HCT116 (cell line): ENCODE measurements at regions not wholly inside any gene's neighbourhood (a gene's known extent, or its start where the extent isn't known, plus 50 kb on each side); places are given as distances from the start of the nearest gene placed in this dataset.

Experiments
- ATAC-seq: fragments of 200-7000 bp; cut with Tn5 transposase; 2 replicates; pipeline ENCODE4 v1.9.1; 2020; ENCODE audit warnings: mild to moderate bottlenecking, moderate library complexity
- BruUV-seq: library from RNA; stranded (reverse); fragments of 400-500 nt; replicated peaks from 2 replicates; lab custom pipeline; 2021; lab: Mats Ljungman, UMichigan
- CTCF ChIA-PET: fragments of 300-600 bp; sonication (Branson Sonifier 250); formaldehyde crosslinking; loops from one replicate; lab custom pipeline; 2021; ENCODE audit warnings: antibody characterized with exemption; lab: Charles Lee
- POLR2A ChIA-PET: fragments of 300-600, 350-600 bp; sonication (Branson Sonifier 250); formaldehyde crosslinking; loops from one replicate; lab custom pipeline; 2021; ENCODE audit warnings: antibody characterized with exemption; lab: Charles Lee
- RAD21 ChIA-PET, 2 experiments: fragments of 300-600 bp; sonication (Branson Sonifier 250); formaldehyde crosslinking; loops; one replicate each; lab custom pipeline; 2023; ENCODE audit warnings: low total read pairs in 2 of 2; ENCODE audit not compliant: uncharacterized antibody in 2 of 2, unreplicated experiment in 2 of 2, low non-redundant PET in 1 of 2; lab: Charles Lee
- DNase-seq: peaks from one replicate; pipeline ENCODE4 v3.0.0-alpha.2; 2010; ENCODE audit warnings: low read depth, low spot score
- H2AFZ ChIP-seq: fragments of 200-600 bp; shearing (Covaris generic), sonication (generic); 2 replicates; pipeline ENCODE4 v1.6.1; 2017; ENCODE audit warnings: low read depth, mixed run types, mixed read lengths, antibody characterized with exemption, low read length; ENCODE audit not compliant: poor library complexity, severe bottlenecking
- H3K27ac ChIP-seq: 2 replicates; pipeline ENCODE4 v1.5.1; 2012; ENCODE audit warnings: low read depth, low read length
- H3K27me3 ChIP-seq: fragments of 200-600 bp; sonication (generic); 2 replicates; pipeline ENCODE4 v1.6.1; 2016; ENCODE audit warnings: mixed run types, low read length, mixed read lengths; ENCODE audit not compliant: insufficient read depth
- H3K36me3 ChIP-seq, 2 experiments: fragments of 200-500 bp in 1 of 2; fragments of 200-600 bp in 1 of 2; sonication (Bioruptor generic) in 1 of 2; sonication (generic) in 1 of 2; 2 replicates each; pipeline versions ENCODE4 v1.5.1 to v1.6.1; 2014 to 2016; ENCODE audit warnings: low read length in 2 of 2, inconsistent platforms in 1 of 2, mixed read lengths in 1 of 2, mixed run types in 1 of 2; ENCODE audit not compliant: insufficient read depth in 2 of 2, control insufficient read depth in 1 of 2
- H3K4me1 ChIP-seq, 2 experiments: fragments of 200-600 bp in 1 of 2; sonication (generic) in 1 of 2; 2 replicates each; pipeline versions ENCODE4 v1.5.1 to v1.6.1; 2012 to 2017; ENCODE audit warnings: low read length in 2 of 2, inconsistent platforms in 1 of 2, mild to moderate bottlenecking in 1 of 2, mixed read lengths in 1 of 2, mixed run types in 1 of 2, moderate library complexity in 1 of 2; ENCODE audit not compliant: insufficient read depth in 2 of 2, control insufficient read depth in 1 of 2
- H3K4me2 ChIP-seq: fragments of 200-600 bp; sonication (generic); 2 replicates; pipeline ENCODE4 v1.6.1; 2017; ENCODE audit warnings: mixed run types, low read length, mixed read lengths
- H3K4me3 ChIP-seq, 2 experiments: fragments of 200-600 bp in 1 of 2; sonication (generic) in 1 of 2; replicated peaks in 1 of 2; 2 replicates each; pipeline ENCODE4 v1.5.1; 2011 to 2016; ENCODE audit warnings: low read length in 2 of 2, control low read depth in 1 of 2, low read depth in 1 of 2, mild to moderate bottlenecking in 1 of 2, mixed read lengths in 1 of 2, mixed run types in 1 of 2
- H3K79me2 ChIP-seq: fragments of 200-600 bp; sonication (generic); 2 replicates; pipeline ENCODE4 v1.6.1; 2017; ENCODE audit warnings: mild to moderate bottlenecking, mixed run types, low read length, moderate library complexity, mixed read lengths; ENCODE audit not compliant: insufficient read depth
- H3K9ac ChIP-seq: fragments of 200-600 bp; sonication (generic); 2 replicates; pipeline ENCODE4 v1.6.1; 2016; ENCODE audit warnings: low read length, mixed read lengths
- H3K9me2 ChIP-seq: fragments of 200-600 bp; sonication (generic), shearing (Covaris generic); 2 replicates; pipeline ENCODE4 v1.6.1; 2017; ENCODE audit warnings: mixed run types, mild to moderate bottlenecking, moderate library complexity; ENCODE audit not compliant: insufficient read depth
- H3K9me3 ChIP-seq, 2 experiments: fragments of 200-500 bp in 1 of 2; fragments of 200-600 bp in 1 of 2; sonication (Bioruptor generic) in 1 of 2; sonication (generic) in 1 of 2; 2 replicates each; pipeline ENCODE4 v1.6.1; 2014 to 2017; ENCODE audit warnings: low read length in 2 of 2, mixed read lengths in 2 of 2, inconsistent platforms in 1 of 2, low read depth in 1 of 2, mild to moderate bottlenecking in 1 of 2, mixed run types in 1 of 2, moderate library complexity in 1 of 2; ENCODE audit not compliant: control insufficient read depth in 1 of 2, insufficient read depth in 1 of 2
- H4K20me1 ChIP-seq: fragments of 200-600 bp; sonication (generic), shearing (Covaris generic); 2 replicates; pipeline ENCODE4 v1.6.1; 2017; ENCODE audit warnings: mixed run types, mild to moderate bottlenecking, moderate library complexity; ENCODE audit not compliant: insufficient read depth
- ATF3 ChIP-seq: IDR thresholded peaks from 2 replicates; pipeline ENCODE4 v1.6.1; 2012
- EGR1 ChIP-seq: IDR thresholded peaks from 2 replicates; pipeline ENCODE4 v1.6.1; 2012; ENCODE audit warnings: low read depth
- ELF1 ChIP-seq: IDR thresholded peaks from 2 replicates; pipeline ENCODE4 v1.6.1; 2012; ENCODE audit warnings: low read depth, borderline replicate concordance
- JUND ChIP-seq: IDR thresholded peaks from 2 replicates; pipeline ENCODE4 v1.6.1; 2012
- POLR2AphosphoS5 ChIP-seq: IDR thresholded peaks from 2 replicates; pipeline ENCODE4 v1.6.1; 2011; ENCODE audit warnings: mild to moderate bottlenecking, low read depth, low read length, moderate library complexity
- RAD21 ChIP-seq: IDR thresholded peaks from 2 replicates; pipeline ENCODE4 v1.6.1; 2012; ENCODE audit warnings: low read depth, mild to moderate bottlenecking
- REST ChIP-seq: IDR thresholded peaks from 2 replicates; pipeline ENCODE4 v1.6.1; 2012; ENCODE audit warnings: low read depth
- SP1 ChIP-seq: IDR thresholded peaks from 2 replicates; pipeline ENCODE4 v1.6.1; 2012; ENCODE audit warnings: low read depth
- TCF7L2 ChIP-seq: IDR thresholded peaks from 2 replicates; pipeline ENCODE4 v1.7.0; 2011; ENCODE audit warnings: borderline replicate concordance, inconsistent platforms; ENCODE audit not compliant: insufficient read depth, insufficient read length; ENCODE audit errors: extremely low read depth
- ZBTB33 ChIP-seq: IDR thresholded peaks from 2 replicates; pipeline ENCODE4 v1.6.1; 2011; ENCODE audit warnings: mild to moderate bottlenecking, low read length, moderate library complexity; ENCODE audit not compliant: insufficient replicate concordance; ENCODE audit errors: extremely low read depth
- ZNF274 ChIP-seq: fragments of 200-500 bp; sonication (Bioruptor generic); IDR thresholded peaks from 2 replicates; pipeline ENCODE4 v1.6.1; 2014; ENCODE audit warnings: mild to moderate bottlenecking, low read depth, low read length, inconsistent platforms
- intact Hi-C: fragments of 100-400 bp; cut with micrococcal nuclease; formaldehyde crosslinking; loops from 2 replicates; pipeline ENCODE4 v1.10.0; 2022

GRCh38 chr2:209049608-209050007, 374.2 kb upstream of the MAP2 start:
- no peaks in the 10 kb centered on the region for H3K27me3 ChIP-seq
- ChIA-PET RAD21 (no interaction called here), POLR2A (no interaction called here), CTCF (no interaction called here)
- intact Hi-C loops = no loop called here
- no peak; the same call in 1 of the 2 replicates for ATAC-seq
- H3K36me3 ChIP-seq = no peaks in the 10 kb centered on the region
- H4K20me1 ChIP-seq = no peaks in the 10 kb centered on the region; the same call in 1 of the 2 replicates
- BruUV-seq = no TSS peak
- TF ChIP-seq SP1 (no peak), TCF7L2 (no peak), ELF1 (no peak), ZBTB33 (no peak), POLR2AphosphoS5 (no peak), ZNF274 (no peak), EGR1 (no peak), JUND (no peak), ATF3 (no peak), REST (no peak), RAD21 (no peak)
- H3K9me2 ChIP-seq = no peaks in the 10 kb centered on the region
- H3K4me1 ChIP-seq = no peaks in the 10 kb centered on the region
- no peak overlapping the region for H3K9ac ChIP-seq
- H3K4me2 ChIP-seq = no peak overlapping the region
- H3K79me2 ChIP-seq = no peaks in the 10 kb centered on the region
- no peak overlapping the region for H3K27ac ChIP-seq
- H3K9me3 ChIP-seq = no peaks in the 10 kb centered on the region
- H3K4me3 ChIP-seq = no peak overlapping the region
- no peak for DNase-seq
- no peak overlapping the region for H2AFZ ChIP-seq
